ENCODE measurements at regions not wholly inside any gene's neighbourhood (a gene's known extent, or its start where the extent isn't known, plus 50 kb on each side); places are given as distances from the start of the nearest gene placed in this dataset.

GRCh38 chr2:12948961-12949353 lies 232.2 kb downstream of the TRIB2 start:
- DNase-seq: no peak
- TF ChIP-seq, protein P1, sequence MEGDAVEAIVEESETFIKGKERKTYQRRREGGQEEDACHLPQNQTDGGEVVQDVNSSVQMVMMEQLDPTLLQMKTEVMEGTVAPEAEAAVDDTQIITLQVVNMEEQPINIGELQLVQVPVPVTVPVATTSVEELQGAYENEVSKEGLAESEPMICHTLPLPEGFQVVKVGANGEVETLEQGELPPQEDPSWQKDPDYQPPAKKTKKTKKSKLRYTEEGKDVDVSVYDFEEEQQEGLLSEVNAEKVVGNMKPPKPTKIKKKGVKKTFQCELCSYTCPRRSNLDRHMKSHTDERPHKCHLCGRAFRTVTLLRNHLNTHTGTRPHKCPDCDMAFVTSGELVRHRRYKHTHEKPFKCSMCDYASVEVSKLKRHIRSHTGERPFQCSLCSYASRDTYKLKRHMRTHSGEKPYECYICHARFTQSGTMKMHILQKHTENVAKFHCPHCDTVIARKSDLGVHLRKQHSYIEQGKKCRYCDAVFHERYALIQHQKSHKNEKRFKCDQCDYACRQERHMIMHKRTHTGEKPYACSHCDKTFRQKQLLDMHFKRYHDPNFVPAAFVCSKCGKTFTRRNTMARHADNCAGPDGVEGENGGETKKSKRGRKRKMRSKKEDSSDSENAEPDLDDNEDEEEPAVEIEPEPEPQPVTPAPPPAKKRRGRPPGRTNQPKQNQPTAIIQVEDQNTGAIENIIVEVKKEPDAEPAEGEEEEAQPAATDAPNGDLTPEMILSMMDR (IDR thresholded peaks at IDR 0.05; ENCODE audit: low read depth, low read length, missing control alignments): no peak
- in situ Hi-C loops (cut with HindIII; ENCODE audit: low pct_ligation_motif_present, low sequenced_read_pairs): no loop called here

DNA sequence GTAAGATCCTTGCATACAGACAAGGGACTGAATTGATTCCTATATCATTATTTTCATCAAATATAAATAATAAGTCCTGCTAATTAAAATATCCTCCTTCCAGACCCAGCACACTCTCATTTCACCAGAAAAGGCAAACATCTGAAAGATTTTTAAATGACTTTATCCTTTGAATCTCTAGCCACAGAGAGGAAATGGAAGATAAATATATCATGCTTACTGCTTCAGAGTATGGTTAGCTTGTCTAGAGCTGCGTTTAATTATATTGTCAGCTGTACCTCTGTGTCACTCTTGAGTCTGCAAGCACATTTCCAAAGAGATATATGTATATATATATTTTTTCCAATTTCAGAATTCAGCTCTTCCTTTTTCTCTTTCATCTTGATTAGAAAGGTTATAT lies 232.7 kb downstream of the TRIB2 start:
- Histone ChIP-seq H3K4me3 (ENCODE audit: low read depth, low read length) (no peak overlapping the region), H3K27me3 (replicated peaks) (no peaks in the 10 kb centered on the region), H3K36me3 (replicated peaks) (no peaks in the 10 kb centered on the region), H3K27ac (no peak overlapping the region)
- DNase-seq: no peak
- TF ChIP-seq, protein P1 (IDR thresholded peaks at IDR 0.05; ENCODE audit: low read depth, low read length, missing control alignments): no peak
- in situ Hi-C loops (cut with HindIII; ENCODE audit: low pct_ligation_motif_present, low sequenced_read_pairs): no loop called here

More at GRCh38 chr2:12948961-12949353, 232.2 kb downstream of the TRIB2 start:
- no peaks in the 10 kb centered on the region for H3K36me3 ChIP-seq (replicated peaks)
- H3K27ac ChIP-seq: no peak overlapping the region
- no peak overlapping the region for H3K4me3 ChIP-seq (ENCODE audit: low read depth, low read length)
- no peaks in the 10 kb centered on the region for H3K27me3 ChIP-seq (replicated peaks)

- Histone ChIP-seq H3K4me3 (ENCODE audit: low read depth, low read length) (no peak overlapping the region), H3K27me3 (replicated peaks) (no peaks in the 10 kb centered on the region), H3K27ac (no peak overlapping the region), H3K36me3 (replicated peaks) (no peaks in the 10 kb centered on the region)
- TF ChIP-seq, protein P1 (IDR thresholded peaks at IDR 0.05; ENCODE audit: low read depth, low read length, missing control alignments): no peak
- in situ Hi-C loops (cut with HindIII; ENCODE audit: low pct_ligation_motif_present, low sequenced_read_pairs): no loop called here
- DNase-seq: no peak
These were observed 233.4 kb downstream of the TRIB2 start for GRCh38 chr2:12950174-12950573.

DNA sequence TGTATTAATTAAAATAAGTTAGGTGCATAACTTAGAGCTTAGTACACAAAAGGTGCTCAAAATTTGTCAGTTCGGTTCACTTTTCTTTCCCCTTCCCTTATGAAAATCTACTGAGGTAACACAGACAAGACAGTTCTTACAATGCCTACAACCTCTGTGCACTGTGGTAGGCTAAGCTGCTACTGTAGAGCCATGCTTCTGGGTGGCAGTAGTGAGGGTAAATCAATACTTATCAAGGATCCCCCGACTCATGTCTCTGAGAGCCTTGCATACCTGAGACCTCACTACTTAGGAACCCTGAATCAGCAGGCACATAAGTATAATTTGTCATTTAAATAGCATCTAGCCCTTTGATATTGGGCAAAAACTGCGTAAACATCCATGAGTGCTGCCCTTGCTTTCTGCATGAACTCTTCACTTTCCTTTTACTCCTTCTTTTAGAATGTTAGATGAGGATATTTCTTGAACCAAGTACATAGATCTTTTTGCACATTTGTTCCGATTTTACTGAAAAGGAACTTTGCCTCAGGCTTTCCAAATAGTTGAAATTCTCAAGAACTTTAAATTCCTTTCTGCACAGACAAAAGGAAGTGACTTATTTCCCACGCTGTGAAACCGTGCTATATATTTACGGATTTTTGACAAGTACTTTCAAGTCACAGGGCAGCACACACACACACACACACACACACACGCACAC lies 234.4 kb downstream of the TRIB2 start:
- in situ Hi-C loops (cut with HindIII; ENCODE audit: low pct_ligation_motif_present, low sequenced_read_pairs): no loop called here
- H3K27me3 ChIP-seq (replicated peaks): no peaks in the 10 kb centered on the region
- H3K4me3 ChIP-seq (ENCODE audit: low read depth, low read length): peak overlapping the region; percentile 6
- TF ChIP-seq, protein P1 (IDR thresholded peaks at IDR 0.05; ENCODE audit: low read depth, low read length, missing control alignments): no peak
- H3K36me3 ChIP-seq (replicated peaks): no peaks in the 10 kb centered on the region
- DNase-seq: peak; percentile 78
- H3K27ac ChIP-seq: peak overlapping the region; percentile 56

- in situ Hi-C loops (cut with HindIII; ENCODE audit: low pct_ligation_motif_present, low sequenced_read_pairs): no loop called here
These were observed 234.9 kb downstream of the TRIB2 start for GRCh38 chr2:12951657-12951973.

More at GRCh38 chr2:12951657-12951973, 234.9 kb downstream of the TRIB2 start:
- H3K27me3 ChIP-seq (replicated peaks): no peaks in the 10 kb centered on the region
- H3K4me3 ChIP-seq (ENCODE audit: low read depth, low read length): no peak overlapping the region
- TF ChIP-seq, protein P1 (IDR thresholded peaks at IDR 0.05; ENCODE audit: low read depth, low read length, missing control alignments): no peak
- no peaks in the 10 kb centered on the region for H3K36me3 ChIP-seq (replicated peaks)
- no peak for DNase-seq
- peak overlapping the region; percentile 56 for H3K27ac ChIP-seq

Data from brain microvascular endothelial cell (primary cell).